ENCODE measurements at regions not wholly inside any gene's neighbourhood (a gene's known extent, or its start where the extent isn't known, plus 50 kb on each side); places are given as distances from the start of the nearest gene placed in this dataset.

- TF ChIP-seq ZSCAN18 (CRISPR knock-in tag; IDR thresholded peaks at IDR 0.05), result no peak
- TF ChIP-seq SOX15 (CRISPR knock-in tag; IDR thresholded peaks at IDR 0.05), result no peak
- TF ChIP-seq ZNF512 (CRISPR knock-in tag; IDR thresholded peaks at IDR 0.05; ENCODE audit: borderline replicate concordance), result no peak
Measured at GRCh38 chr17:6243186-6243585, 173.0 kb downstream of the WSCD1 start (continued).

- Mint-ChIP-seq H3K27ac (no peak overlapping the region), H3K4me3 (no peak overlapping the region), H3K4me1 (peaks cover 62% of the 10 kb centered on the region), H3K27me3 (ENCODE audit: low read depth) (no peaks in the 10 kb centered on the region; the same call in 1 of the 2 replicates), H3K36me3 (no peaks in the 10 kb centered on the region), H3K9me3 (no peaks in the 10 kb centered on the region)
- 0 out of 2 replicates have a peak, but pooled peaks have one; percentile 47 for TF ChIP-seq FOXP1 (CRISPR knock-in tag; IDR thresholded peaks at IDR 0.05; ENCODE audit: borderline replicate concordance)
- TF ChIP-seq ZNF512 (CRISPR knock-in tag; IDR thresholded peaks at IDR 0.05; ENCODE audit: borderline replicate concordance), result no peak
- TF ChIP-seq ATF3 (CRISPR knock-in tag; conservative IDR thresholded peaks at IDR 0.05), result no peak
- no peak for TF ChIP-seq ATF2 (CRISPR knock-in tag; IDR thresholded peaks at IDR 0.05; ENCODE audit: borderline replicate concordance, low read depth)
- POLR2A ChIA-PET, result no interaction called here
- ATAC-seq (no peak), DNase-seq (ENCODE audit: low spot score) (no peak)
- CTCF ChIA-PET, result no interaction called here
Measured at GRCh38 chr17:6241996-6242395, 171.8 kb downstream of the WSCD1 start.

GRCh38 chr17:6241381-6241780, 171.2 kb downstream of the WSCD1 start:
- TF ChIP-seq ELF4 (CRISPR knock-in tag; IDR thresholded peaks at IDR 0.05; ENCODE audit: low read depth) (no peak), ATF2 (CRISPR knock-in tag; IDR thresholded peaks at IDR 0.05; ENCODE audit: borderline replicate concordance, low read depth) (no peak), OVOL2 (CRISPR knock-in tag; IDR thresholded peaks at IDR 0.05; ENCODE audit: borderline replicate concordance) (no peak), JUN (CRISPR knock-in tag; IDR thresholded peaks at IDR 0.05) (no peak), ZNF219 (CRISPR knock-in tag; IDR thresholded peaks at IDR 0.05; ENCODE audit: borderline replicate concordance) (no peak), CREM (CRISPR knock-in tag; IDR thresholded peaks at IDR 0.05) (no peak), FOXK1 (CRISPR knock-in tag; IDR thresholded peaks at IDR 0.05) (no peak), ZNF232 (CRISPR knock-in tag; IDR thresholded peaks at IDR 0.05) (no peak), EMX1 (CRISPR knock-in tag; IDR thresholded peaks at IDR 0.05) (no peak), CREB1 (CRISPR knock-in tag; IDR thresholded peaks at IDR 0.05) (no peak), GTF2I (CRISPR knock-in tag; conservative IDR thresholded peaks at IDR 0.05) (no peak), GRHL2 (CRISPR knock-in tag; IDR thresholded peaks at IDR 0.05; ENCODE audit: insufficient replicate concordance, severe bottlenecking) (no peak)
- Mint-ChIP-seq H3K27ac (peak overlapping the region; percentile 79), H3K27me3 (ENCODE audit: low read depth) (no peaks in the 10 kb centered on the region; the same call in 1 of the 2 replicates), H3K4me1 (peaks cover 65% of the 10 kb centered on the region), H3K9me3 (no peaks in the 10 kb centered on the region), H3K36me3 (no peaks in the 10 kb centered on the region), H3K4me3 (no peak overlapping the region)
- ChIA-PET POLR2A (no interaction called here), CTCF (interaction anchor here (0.5 kb wide), 1 partner anchor 558 kb away, joined by 5 read pairs; no protein-coding TSS in a partner anchor)
- no peak for DNase-seq (ENCODE audit: low spot score)
- ATAC-seq, result peak; percentile 33
